Gastroesophageal sphincter (tissue), 3 donors: ENCODE measurements at regions not wholly inside any gene's neighbourhood (a gene's known extent, or its start where the extent isn't known, plus 50 kb on each side); places are given as distances from the start of the nearest gene placed in this dataset.

Source experiments
- CTCF ChIP-seq, 4 experiments: fragments of 200-600 bp in 2 of 4; fragments of 450-650 bp in 2 of 4; sonication (generic) in 1 of 4; IDR thresholded peaks; one replicate each; pipeline ENCODE4 v1.5.1; 2017 to 2019; ENCODE audit warnings: antibody characterized with exemption in 4 of 4, mild to moderate bottlenecking in 2 of 4, moderate library complexity in 2 of 4
- EP300 ChIP-seq: sonication (generic); formaldehyde crosslinking; IDR thresholded peaks from one replicate; pipeline ENCODE4 v1.6.1; 2017; ENCODE audit warnings: antibody characterized with exemption, mild to moderate bottlenecking
- POLR2A ChIP-seq, 2 donors: fragments of 450-650 bp; IDR thresholded peaks; one replicate each; pipeline ENCODE4 v1.6.1; 2017; ENCODE audit warnings: antibody characterized with exemption in 2 of 2, mild to moderate bottlenecking in 2 of 2, moderate library complexity in 1 of 2
- POLR2AphosphoS5 ChIP-seq: sonication (generic); formaldehyde crosslinking; IDR thresholded peaks from one replicate; pipeline ENCODE4 v1.6.1; 2017; ENCODE audit warnings: antibody characterized with exemption

GRCh38 chr4:177975315-177975987, 533.2 kb upstream of the AGA start:
- TF ChIP-seq CTCF (IDR thresholded peaks at IDR 0.05) (no peak), EP300 (no peak), POLR2A (IDR thresholded peaks at IDR 0.05) (no peak), POLR2AphosphoS5 (no peak)
